ENCODE measurements at regions not wholly inside any gene's neighbourhood (a gene's known extent, or its start where the extent isn't known, plus 50 kb on each side); places are given as distances from the start of the nearest gene placed in this dataset.

GRCh38 chr5:5658889-5659465 is 236.5 kb downstream of the ICE1 start:
- no peak for FAIRE-seq

- FAIRE-seq = no peak
Measured at GRCh38 chr5:5658226-5658625, 235.7 kb downstream of the ICE1 start.

GRCh38 chr5:5652181-5652580 is 229.7 kb downstream of the ICE1 start:
- no peak for FAIRE-seq

- no peak for FAIRE-seq
Measured at GRCh38 chr5:5650949-5651348, 228.5 kb downstream of the ICE1 start.

DNA sequence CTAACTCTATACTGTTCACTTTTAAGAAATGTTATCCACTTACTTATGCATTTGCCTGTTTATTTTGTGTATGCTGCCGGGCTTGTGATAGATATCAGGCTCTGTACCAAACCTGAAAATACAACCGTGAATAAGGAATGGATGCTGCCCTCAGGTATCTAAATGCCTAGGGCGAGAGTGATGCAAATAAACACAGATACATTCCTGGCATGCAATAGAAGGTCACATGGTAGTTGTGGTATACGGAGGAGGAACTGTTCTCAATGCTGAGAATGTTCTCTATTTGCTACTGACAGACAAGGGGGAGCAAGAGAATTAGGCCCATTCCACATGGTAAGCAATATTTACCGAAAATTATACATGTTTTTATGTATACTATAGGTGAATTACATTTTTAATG is 227.8 kb downstream of the ICE1 start:
- no peak for FAIRE-seq

DNA sequence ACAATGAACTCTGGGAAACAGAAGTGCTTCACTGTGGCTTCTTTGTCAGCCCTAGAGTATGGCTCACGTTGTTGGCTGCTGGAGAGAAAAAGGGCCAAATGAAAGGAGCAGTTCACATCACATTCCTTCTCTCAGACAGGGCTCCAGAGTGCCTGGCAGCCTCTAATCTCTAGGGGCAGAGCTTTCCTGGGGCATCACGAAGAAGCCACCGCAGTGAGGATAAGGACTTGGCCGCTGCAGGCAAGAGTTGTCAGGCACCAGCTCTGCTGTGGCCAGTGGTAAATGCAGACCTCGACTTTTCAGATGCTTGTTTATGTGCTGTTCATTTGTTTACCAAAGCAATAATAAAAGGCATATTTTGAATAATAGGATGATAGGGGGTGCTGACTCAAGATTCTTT is 227.2 kb downstream of the ICE1 start:
- no peak for FAIRE-seq

DNA sequence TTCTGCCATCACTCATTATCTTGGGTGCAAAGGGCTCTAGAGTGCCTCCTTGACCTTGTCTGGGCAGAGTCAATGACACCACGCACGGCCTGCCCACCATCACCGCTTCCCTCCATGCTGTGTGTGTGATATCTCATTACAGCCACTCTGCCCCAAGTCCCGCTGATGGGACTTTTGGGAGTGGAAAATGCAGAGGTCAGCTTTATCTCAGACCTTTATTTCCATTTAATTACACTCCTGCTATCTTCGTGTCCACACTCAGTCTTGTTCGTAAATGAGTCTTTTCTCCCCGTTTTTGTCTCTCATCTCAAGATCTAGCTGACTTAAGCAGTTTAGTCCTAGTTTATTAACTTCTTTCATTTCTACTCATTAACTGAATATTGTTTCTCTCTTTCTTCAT is 226.2 kb downstream of the ICE1 start:
- FAIRE-seq = no peak

GRCh38 chr5:5645891-5646290 is 223.4 kb downstream of the ICE1 start:
- FAIRE-seq = no peak

GRCh38 chr5:5645198-5645597 is 222.7 kb downstream of the ICE1 start:
- FAIRE-seq = no peak

DNA sequence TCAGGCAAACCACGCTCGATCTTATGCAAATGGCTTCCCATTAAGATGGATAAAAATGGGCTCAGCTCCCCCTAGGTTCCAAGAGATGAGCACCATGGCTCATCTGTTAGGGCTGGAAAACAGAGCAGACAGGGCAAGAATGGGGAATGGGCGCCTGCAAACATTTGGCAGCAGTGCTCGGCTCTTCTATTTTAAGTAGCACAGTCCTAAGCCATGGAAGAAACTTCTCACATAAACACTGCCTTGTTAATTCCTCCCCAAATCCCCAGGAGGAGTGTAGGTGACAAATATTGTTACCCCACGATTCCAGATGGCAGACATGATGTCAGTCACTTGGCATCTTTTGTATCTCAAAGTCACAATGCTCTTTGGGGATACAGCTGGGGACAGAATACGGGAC is 221.8 kb downstream of the ICE1 start:
- FAIRE-seq = no peak

GRCh38 chr5:5643481-5643880 is 221.0 kb downstream of the ICE1 start:
- FAIRE-seq = no peak

DNA sequence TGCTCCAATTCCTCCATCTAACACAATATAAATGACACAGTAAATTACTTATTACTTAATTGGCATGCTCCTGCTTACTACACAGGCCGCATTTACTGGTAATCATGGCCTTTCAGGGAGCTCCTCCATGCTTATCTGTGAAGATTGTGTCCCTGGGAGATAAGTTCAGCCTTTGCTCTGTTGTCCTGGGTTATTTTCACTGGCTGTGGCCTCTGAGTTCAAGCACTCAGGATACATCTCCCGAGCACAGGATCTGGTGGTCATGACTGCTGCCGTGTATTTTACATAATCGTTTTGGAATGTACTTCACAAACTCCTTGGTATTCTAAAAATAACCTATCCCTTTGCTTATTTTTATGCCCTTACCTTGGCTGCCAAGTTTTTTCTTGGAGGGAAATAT is 215.7 kb downstream of the ICE1 start:
- FAIRE-seq = no peak

GRCh38 chr5:5637173-5637572 is 214.7 kb downstream of the ICE1 start:
- no peak for FAIRE-seq

DNA sequence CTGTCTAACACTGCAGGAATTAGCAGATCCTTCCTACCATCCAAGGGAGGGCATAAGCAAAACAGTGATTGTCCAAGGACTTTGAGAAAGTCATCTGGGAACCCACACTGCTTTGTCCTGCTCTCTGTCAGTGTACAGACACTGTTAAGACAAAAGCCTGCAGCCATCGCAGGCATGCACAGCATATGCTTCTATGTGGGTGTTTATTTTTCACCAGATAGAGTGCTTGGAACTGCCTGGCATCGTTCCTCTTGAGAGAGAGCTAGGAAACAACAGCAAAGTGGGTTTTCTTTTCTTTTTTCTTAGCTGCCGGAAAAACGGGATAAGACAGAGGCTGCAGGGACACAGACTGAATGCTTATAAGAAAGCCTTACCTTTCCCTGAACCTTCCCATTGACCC is 212.3 kb downstream of the ICE1 start:
- FAIRE-seq = no peak

DNA sequence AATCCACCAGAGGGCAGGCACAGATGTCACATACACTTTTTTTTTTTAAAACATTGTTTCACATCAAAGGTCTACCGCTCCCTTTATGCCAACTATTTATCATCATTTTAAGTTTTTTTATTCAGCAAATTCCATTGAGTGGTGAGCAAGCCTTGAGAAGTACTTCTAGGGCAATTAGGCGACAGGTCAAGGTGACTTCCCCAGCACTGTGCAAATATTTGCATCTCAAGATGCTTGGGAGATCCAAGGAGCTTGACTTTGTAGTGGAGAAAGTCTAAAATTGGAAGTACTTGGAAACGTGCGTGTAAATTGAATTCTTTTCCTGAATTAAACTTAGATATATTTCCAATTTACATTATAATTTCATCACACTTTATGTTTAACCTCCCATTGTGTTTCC is 211.1 kb downstream of the ICE1 start:
- FAIRE-seq = no peak

GRCh38 chr5:5632678-5633077 is 210.2 kb downstream of the ICE1 start:
- no peak for FAIRE-seq

- no peak for FAIRE-seq
Measured at GRCh38 chr5:5629607-5629978, 207.1 kb downstream of the ICE1 start.

DNA sequence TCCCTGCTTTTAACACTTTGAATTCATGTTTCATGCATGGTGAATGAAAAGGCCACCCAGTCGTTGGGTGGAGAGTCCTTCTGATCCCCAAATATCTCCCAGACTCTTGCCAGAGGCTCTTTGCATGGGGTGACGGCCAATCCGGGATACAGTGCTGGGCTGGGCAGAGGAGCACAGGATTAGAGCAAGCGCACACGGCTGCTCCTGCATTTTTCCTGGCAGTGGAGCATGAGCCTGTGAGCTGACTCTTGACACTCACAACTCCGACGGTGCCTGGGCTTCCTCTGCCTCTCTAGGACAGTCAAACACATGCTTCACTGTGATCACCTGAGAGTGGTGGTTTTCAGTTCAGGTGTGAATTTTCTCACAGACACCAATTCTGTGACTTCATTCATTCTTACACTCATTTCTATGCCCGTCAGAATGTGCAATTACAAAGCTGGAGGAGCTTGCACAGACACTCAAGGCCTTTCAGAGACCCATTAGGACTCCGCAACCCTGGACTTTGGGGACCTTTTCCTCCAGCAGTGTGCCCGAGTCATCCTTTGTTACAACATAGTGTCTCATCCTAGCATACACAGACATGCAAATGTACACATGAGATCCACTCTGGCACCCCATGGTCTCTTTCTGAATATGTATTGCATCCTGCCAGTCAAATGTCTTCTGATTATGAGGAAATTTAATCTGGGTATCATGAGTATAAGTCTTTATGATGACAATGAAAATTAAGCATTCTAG is 206.6 kb downstream of the ICE1 start:
- FAIRE-seq = no peak

DNA sequence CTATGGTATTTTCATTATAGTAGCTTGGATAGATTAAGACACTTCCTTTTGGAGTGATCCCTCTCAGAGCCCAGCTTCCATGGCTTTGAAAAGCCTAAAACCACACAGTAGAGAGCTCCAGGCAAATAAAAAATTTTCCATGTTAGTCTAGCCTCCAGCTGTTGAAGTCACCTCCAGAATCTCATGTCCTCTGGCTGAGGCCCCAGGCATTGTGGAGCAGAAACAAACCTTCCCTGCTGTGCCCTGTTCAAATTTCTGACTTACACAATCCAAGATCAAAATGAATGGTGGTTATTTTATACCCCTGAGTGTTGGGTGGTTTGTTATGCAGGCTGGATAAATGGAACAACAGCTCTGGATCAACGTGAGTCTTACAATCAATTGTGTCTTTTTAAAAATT is 203.9 kb downstream of the ICE1 start:
- FAIRE-seq = no peak

DNA sequence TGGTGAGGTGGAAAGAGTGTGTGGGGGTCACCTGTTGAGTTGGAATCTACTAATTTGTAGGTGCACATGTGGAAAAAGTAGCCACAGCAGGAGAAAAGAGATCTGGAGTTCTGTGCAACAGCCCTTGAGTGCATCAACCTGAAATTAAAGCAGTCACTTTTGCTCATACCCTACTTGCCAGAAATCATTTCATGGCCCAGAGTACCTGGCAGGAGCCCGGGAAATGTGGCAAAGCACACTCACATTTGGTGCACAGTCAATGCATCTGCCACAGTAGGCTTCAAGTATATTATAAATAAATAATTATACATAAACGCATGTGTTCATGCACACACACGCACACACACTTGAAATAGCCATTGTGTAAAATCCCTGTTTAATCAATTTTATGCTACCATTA is 203.0 kb downstream of the ICE1 start:
- no peak for FAIRE-seq

- FAIRE-seq = no peak
Measured at GRCh38 chr5:5623397-5623796, 200.9 kb downstream of the ICE1 start.

DNA sequence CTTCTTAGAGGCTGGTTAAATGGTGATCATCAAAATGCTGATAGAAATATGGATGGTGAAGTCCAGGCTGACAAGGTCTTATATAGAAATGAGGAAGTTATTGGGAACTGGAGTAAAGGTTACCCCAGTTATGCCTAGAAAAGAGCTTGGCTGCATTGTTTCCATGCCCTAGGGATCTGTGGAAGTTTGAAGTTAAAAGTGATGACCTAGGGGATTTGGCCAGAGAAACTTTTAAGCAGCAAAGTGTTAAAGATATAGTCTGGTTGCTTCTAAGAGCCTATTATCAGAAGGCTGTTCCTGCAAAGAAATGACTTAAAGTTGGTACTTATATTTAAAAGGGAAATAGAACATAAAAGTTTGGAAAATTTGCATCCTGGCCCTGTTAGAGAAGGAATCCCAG is 200.3 kb downstream of the ICE1 start:
- no peak for FAIRE-seq

DNA sequence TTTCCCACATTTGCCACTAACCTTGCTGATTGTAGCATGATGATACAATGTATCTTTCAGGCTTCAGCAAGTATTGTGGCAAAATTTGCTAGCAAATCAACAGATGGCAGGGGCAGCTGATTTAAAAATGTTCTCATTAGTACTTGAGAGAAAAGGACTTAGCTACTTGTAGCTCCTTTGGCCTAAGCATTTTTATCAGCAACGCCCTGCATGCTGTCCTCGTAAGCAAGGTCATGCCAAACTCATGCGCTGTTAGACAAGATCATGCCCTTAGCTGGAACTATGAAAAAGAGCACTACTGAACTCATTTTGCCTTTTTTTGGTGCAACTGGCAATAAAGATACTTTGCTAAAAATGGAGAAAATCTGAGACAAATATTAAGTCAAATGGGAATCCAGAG is 197.1 kb downstream of the ICE1 start:
- no peak for FAIRE-seq

- no peak for FAIRE-seq
Measured at GRCh38 chr5:5617024-5617423, 194.5 kb downstream of the ICE1 start.

DNA sequence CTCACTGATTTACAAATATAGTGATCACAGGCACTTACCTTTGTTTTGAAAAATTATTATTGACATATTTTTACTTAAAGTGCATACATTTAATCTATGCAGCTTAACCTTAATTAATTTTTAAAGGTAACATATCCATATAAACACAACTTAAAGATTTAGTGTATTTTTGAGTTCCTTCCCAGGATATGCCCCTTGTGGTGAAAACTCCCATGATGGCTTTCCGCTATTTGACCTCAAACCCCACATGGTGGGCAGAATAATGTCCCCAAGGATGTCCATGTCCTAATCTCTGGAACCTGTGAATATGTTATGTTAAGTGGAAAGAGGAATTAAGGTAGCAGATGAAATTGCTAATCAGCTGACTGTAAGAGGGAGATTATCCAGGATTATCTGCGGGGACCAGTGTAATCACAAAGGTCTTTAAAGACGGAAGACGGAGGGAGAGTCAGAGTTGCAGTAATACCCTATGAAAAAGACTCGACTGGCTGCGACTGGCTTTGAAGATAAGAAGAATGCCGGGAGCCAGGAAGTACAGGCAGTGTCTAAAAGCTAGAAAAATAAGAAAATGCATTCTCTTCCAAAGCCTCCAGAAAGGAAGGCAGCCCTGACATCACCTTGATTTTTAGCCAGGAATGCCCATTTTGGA is 193.9 kb downstream of the ICE1 start:
- FAIRE-seq = no peak
